ENCODE measurements at regions not wholly inside any gene's neighbourhood (a gene's known extent, or its start where the extent isn't known, plus 50 kb on each side); places are given as distances from the start of the nearest gene placed in this dataset.

GRCh38 chr20:57791178-57791962, 81.6 kb upstream of the PMEPA1 start:
- TF ChIP-seq EP300 (IDR thresholded peaks at IDR 0.05; ENCODE audit: borderline replicate concordance in 1 of 2, low read depth in 2 of 2, low read length in 2 of 2) = no peak
- TF ChIP-seq RAD21 (IDR thresholded peaks at IDR 0.05 in 1 of 2, conservative IDR thresholded peaks at IDR 0.05 in 1 of 2; ENCODE audit: low read depth in 2 of 2, low read length in 2 of 2) = no peak
- TF ChIP-seq SUZ12 (IDR thresholded peaks at IDR 0.05; ENCODE audit: low read length) = no peak
- TF ChIP-seq CEBPB (IDR thresholded peaks at IDR 0.05; ENCODE audit: low read depth, low read length) = no peak
- TF ChIP-seq, protein P1, sequence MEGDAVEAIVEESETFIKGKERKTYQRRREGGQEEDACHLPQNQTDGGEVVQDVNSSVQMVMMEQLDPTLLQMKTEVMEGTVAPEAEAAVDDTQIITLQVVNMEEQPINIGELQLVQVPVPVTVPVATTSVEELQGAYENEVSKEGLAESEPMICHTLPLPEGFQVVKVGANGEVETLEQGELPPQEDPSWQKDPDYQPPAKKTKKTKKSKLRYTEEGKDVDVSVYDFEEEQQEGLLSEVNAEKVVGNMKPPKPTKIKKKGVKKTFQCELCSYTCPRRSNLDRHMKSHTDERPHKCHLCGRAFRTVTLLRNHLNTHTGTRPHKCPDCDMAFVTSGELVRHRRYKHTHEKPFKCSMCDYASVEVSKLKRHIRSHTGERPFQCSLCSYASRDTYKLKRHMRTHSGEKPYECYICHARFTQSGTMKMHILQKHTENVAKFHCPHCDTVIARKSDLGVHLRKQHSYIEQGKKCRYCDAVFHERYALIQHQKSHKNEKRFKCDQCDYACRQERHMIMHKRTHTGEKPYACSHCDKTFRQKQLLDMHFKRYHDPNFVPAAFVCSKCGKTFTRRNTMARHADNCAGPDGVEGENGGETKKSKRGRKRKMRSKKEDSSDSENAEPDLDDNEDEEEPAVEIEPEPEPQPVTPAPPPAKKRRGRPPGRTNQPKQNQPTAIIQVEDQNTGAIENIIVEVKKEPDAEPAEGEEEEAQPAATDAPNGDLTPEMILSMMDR (IDR thresholded peaks at IDR 0.05; ENCODE audit: control extremely low read depth in 1 of 3, insufficient read depth in 1 of 3, low read depth in 1 of 3, low read length in 3 of 3) = no peak
- no peak for TF ChIP-seq JUND (IDR thresholded peaks at IDR 0.05; ENCODE audit: low read length)
- no peak for TF ChIP-seq EZH2 (IDR thresholded peaks at IDR 0.05; ENCODE audit: low read depth, low read length, severe bottlenecking)

Data from H1 (cell line).